Esophagus muscularis mucosa (tissue), 4 donors: ENCODE measurements at regions not wholly inside any gene's neighbourhood (a gene's known extent, or its start where the extent isn't known, plus 50 kb on each side); places are given as distances from the start of the nearest gene placed in this dataset.
A peak's percentile ranks its signal among the peaks of the same experiment; 100 is the strongest.
"Not testable (repeated sequence)": the region's sequence is repeated elsewhere in the genome, so short reads cannot be mapped to it uniquely, and the experiment has no call there.

Experiments used
- DNase-seq: peaks from one replicate; pipeline ENCODE4 v3.0.0-alpha.2; 2017; ENCODE audit errors: extremely low spot score
- H3K27ac ChIP-seq, 4 donors: fragments of 200-600 bp; sonication (generic); replicated peaks in 1 of 4; 1 replicate in 3 of 4; 2 replicates in 1 of 4; pipeline ENCODE4 v1.5.1; 2016 to 2019; ENCODE audit warnings: mild to moderate bottlenecking in 1 of 4
- H3K27me3 ChIP-seq, 4 donors: fragments of 200-600 bp; sonication (generic); one replicate each; pipeline versions ENCODE4 v1.5.1 to v1.6.0; 2016 to 2019
- H3K36me3 ChIP-seq, 4 donors: fragments of 200-600 bp; sonication (generic); one replicate each; pipeline ENCODE4 v1.5.1; 2016 to 2019
- H3K4me1 ChIP-seq, 4 donors: fragments of 200-600 bp; sonication (generic); one replicate each; pipeline ENCODE4 v1.5.1; 2016 to 2019
- H3K4me3 ChIP-seq, 4 donors: fragments of 200-600 bp; sonication (generic); 1 replicate in 2 of 4; 2 replicates in 2 of 4; pipeline ENCODE4 v1.5.1; 2016 to 2019; ENCODE audit warnings: mild to moderate bottlenecking in 4 of 4, moderate library complexity in 1 of 4
- H3K9me3 ChIP-seq, 4 donors: fragments of 200-600 bp; sonication (generic); 1 replicate in 3 of 4; 2 replicates in 1 of 4; pipeline ENCODE4 v1.5.1; 2016 to 2019
- EP300 ChIP-seq: sonication (generic); formaldehyde crosslinking; IDR thresholded peaks from one replicate; pipeline ENCODE4 v1.6.1; 2017; ENCODE audit warnings: antibody characterized with exemption
- POLR2A ChIP-seq: fragments of 450-650 bp; IDR thresholded peaks from one replicate; pipeline ENCODE4 v1.6.1; 2017; ENCODE audit warnings: antibody characterized with exemption, moderate library complexity, mild to moderate bottlenecking, low read depth
- POLR2AphosphoS5 ChIP-seq, 2 donors: sonication (generic); formaldehyde crosslinking; IDR thresholded peaks; one replicate each; pipeline ENCODE4 v1.6.1; 2017; ENCODE audit warnings: antibody characterized with exemption in 2 of 2
- WGBS: methylation state at CpG from one replicate; pipeline ENCODE4 v1.1.5; 2018; 5-methylcytosine and 5-hydroxymethylcytosine counted together
- intact Hi-C: fragments of 100-400 bp; cut with DNase I; formaldehyde crosslinking; loops from one replicate; pipeline ENCODE4 v1.15.1; 2023
- TF ChIP-seq, protein P1 (sequence below), 3 experiments: fragments of 200-600 bp in 2 of 3; fragments of 450-650 bp in 1 of 3; sonication (generic) in 2 of 3; IDR thresholded peaks; one replicate each; pipeline ENCODE4 v1.5.1; 2017 to 2019; ENCODE audit warnings: antibody characterized with exemption in 3 of 3, mild to moderate bottlenecking in 2 of 3, moderate library complexity in 1 of 3

GRCh38 chr5:81830596-81830995, 79.7 kb upstream of the SSBP2 start:
- Histone ChIP-seq H3K4me1 (peaks cover 0 to 4% (median under 1%) of the 10 kb centered on the region in 4 donors), H3K36me3 (no peaks in the 10 kb centered on the region), H3K4me3 (no peak overlapping the region), H3K27me3 (no peaks in the 10 kb centered on the region), H3K9me3 (no peaks in the 10 kb centered on the region), H3K27ac (no peak overlapping the region)
- 70% methylated on average over 2 of the region's 2 CpGs for WGBS
- intact Hi-C loops = no loop called here
- TF ChIP-seq, protein P1, sequence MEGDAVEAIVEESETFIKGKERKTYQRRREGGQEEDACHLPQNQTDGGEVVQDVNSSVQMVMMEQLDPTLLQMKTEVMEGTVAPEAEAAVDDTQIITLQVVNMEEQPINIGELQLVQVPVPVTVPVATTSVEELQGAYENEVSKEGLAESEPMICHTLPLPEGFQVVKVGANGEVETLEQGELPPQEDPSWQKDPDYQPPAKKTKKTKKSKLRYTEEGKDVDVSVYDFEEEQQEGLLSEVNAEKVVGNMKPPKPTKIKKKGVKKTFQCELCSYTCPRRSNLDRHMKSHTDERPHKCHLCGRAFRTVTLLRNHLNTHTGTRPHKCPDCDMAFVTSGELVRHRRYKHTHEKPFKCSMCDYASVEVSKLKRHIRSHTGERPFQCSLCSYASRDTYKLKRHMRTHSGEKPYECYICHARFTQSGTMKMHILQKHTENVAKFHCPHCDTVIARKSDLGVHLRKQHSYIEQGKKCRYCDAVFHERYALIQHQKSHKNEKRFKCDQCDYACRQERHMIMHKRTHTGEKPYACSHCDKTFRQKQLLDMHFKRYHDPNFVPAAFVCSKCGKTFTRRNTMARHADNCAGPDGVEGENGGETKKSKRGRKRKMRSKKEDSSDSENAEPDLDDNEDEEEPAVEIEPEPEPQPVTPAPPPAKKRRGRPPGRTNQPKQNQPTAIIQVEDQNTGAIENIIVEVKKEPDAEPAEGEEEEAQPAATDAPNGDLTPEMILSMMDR (IDR thresholded peaks at IDR 0.05) = no peak
- TF ChIP-seq EP300 = no peak
- TF ChIP-seq POLR2A = no peak
- TF ChIP-seq POLR2AphosphoS5 (IDR thresholded peaks at IDR 0.05) = no peak
- no peak for DNase-seq

- no peaks in the 10 kb centered on the region for H3K27me3 ChIP-seq
- intact Hi-C loops = no loop called here
- no peaks in the 10 kb centered on the region for H3K36me3 ChIP-seq
- WGBS = 80% methylated on average over 5 of the region's 5 CpGs
- TF ChIP-seq, protein P1 (IDR thresholded peaks at IDR 0.05) = no peak
- no peak for TF ChIP-seq POLR2A
- TF ChIP-seq POLR2AphosphoS5 (IDR thresholded peaks at IDR 0.05) = no peak
- no peak for TF ChIP-seq EP300
- H3K9me3 ChIP-seq = no peaks in the 10 kb centered on the region
- H3K4me3 ChIP-seq = no peak overlapping the region
- H3K27ac ChIP-seq = no peak overlapping the region
- H3K4me1 ChIP-seq = peaks cover 6 to 18% (median 10%) of the 10 kb centered on the region in 4 donors
- DNase-seq = no peak
Measured at GRCh38 chr5:81829242-81829641, 78.3 kb upstream of the SSBP2 start.

- no peak overlapping the region for H3K4me3 ChIP-seq
- TF ChIP-seq EP300 = no peak
- TF ChIP-seq, protein P1 (IDR thresholded peaks at IDR 0.05) = no peak
- no peak for TF ChIP-seq POLR2A
- no peak for TF ChIP-seq POLR2AphosphoS5 (IDR thresholded peaks at IDR 0.05)
- H3K9me3 ChIP-seq = no peaks in the 10 kb centered on the region
- DNase-seq = no peak
- 83% methylated on average over 1 of the region's 1 CpG for WGBS
- intact Hi-C loops = no loop called here
- no peaks in the 10 kb centered on the region for H3K36me3 ChIP-seq
- H3K4me1 ChIP-seq = peaks cover 6 to 18% (median 10%) of the 10 kb centered on the region in 4 donors
- no peak overlapping the region for H3K27ac ChIP-seq
- H3K27me3 ChIP-seq = no peaks in the 10 kb centered on the region
Measured at GRCh38 chr5:81827500-81827899, 76.6 kb upstream of the SSBP2 start.

- H3K27me3 ChIP-seq = no peaks in the 10 kb centered on the region
- TF ChIP-seq, protein P1 (IDR thresholded peaks at IDR 0.05) = no peak
- no peak for TF ChIP-seq POLR2A
- intact Hi-C loops = no loop called here
- H3K9me3 ChIP-seq = no peaks in the 10 kb centered on the region
- no peak overlapping the region for H3K4me3 ChIP-seq
- 53% methylated on average over 2 of the region's 2 CpGs for WGBS
- no peak for DNase-seq
- peaks cover 6 to 18% (median 10%) of the 10 kb centered on the region in 4 donors for H3K4me1 ChIP-seq
- no peak overlapping the region for H3K27ac ChIP-seq
- no peaks in the 10 kb centered on the region for H3K36me3 ChIP-seq
Measured at GRCh38 chr5:81826128-81826527, 75.2 kb upstream of the SSBP2 start.

- Histone ChIP-seq H3K27me3 (no peaks in the 10 kb centered on the region), H3K9me3 (no peaks in the 10 kb centered on the region), H3K27ac (peak overlapping the region in 1 of 4 donors; percentile 6), H3K4me1 (peaks cover 6 to 18% (median 10%) of the 10 kb centered on the region in 4 donors), H3K36me3 (no peaks in the 10 kb centered on the region), H3K4me3 (no peak overlapping the region)
- 35% methylated on average over 3 of the region's 3 CpGs for WGBS
- TF ChIP-seq, protein P1 (IDR thresholded peaks at IDR 0.05) = no peak
- TF ChIP-seq EP300 (no peak), POLR2AphosphoS5 (IDR thresholded peaks at IDR 0.05) (no peak), POLR2A (no peak)
- intact Hi-C loops = no loop called here
- no peak for DNase-seq
Measured at GRCh38 chr5:81825237-81825636, 74.3 kb upstream of the SSBP2 start.

DNA sequence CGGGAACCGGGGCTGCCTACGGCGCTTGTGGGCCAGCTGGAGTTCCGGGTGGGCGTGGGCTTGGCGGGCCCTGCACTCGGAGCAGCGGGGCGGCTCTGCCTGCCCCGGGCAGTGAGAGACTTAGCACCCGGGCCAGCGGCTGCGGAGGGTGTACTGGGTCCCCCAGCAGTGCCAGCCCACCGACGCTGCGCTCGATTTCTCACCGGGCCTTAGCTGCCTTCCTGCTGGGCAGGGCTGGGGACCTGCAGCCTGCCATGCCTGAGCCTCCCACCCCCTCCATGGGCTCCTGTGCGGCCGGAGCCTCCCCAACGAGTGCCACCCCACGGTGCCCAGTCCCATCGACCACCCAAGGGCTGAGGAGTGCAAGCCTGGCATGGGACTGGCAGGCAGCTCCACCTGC, 72.8 kb upstream of the SSBP2 start:
- H3K36me3 ChIP-seq, H3K27ac ChIP-seq, intact Hi-C loops, H3K9me3 ChIP-seq, H3K27me3 ChIP-seq, DNase-seq, H3K4me3 ChIP-seq: not testable (repeated sequence)
- H3K4me1 ChIP-seq = peaks cover 6 to 18% (median 10%) of the 10 kb centered on the region in 4 donors
- 98% methylated on average over 13 of the region's 24 CpGs for WGBS
